ENCODE measurements at regions not wholly inside any gene's neighbourhood (a gene's known extent, or its start where the extent isn't known, plus 50 kb on each side); places are given as distances from the start of the nearest gene placed in this dataset.

- DNase-seq (ENCODE audit: low read depth) = no peak
These were observed 248.9 kb upstream of the FOXQ1 start for GRCh38 chr6:1062786-1063545.

GRCh38 chr6:1059596-1059995 is 252.3 kb upstream of the FOXQ1 start:
- DNase-seq (ENCODE audit: low read depth) = no peak

- DNase-seq (ENCODE audit: low read depth) = no peak
These were observed 254.3 kb upstream of the FOXQ1 start for GRCh38 chr6:1057490-1058135.

DNA sequence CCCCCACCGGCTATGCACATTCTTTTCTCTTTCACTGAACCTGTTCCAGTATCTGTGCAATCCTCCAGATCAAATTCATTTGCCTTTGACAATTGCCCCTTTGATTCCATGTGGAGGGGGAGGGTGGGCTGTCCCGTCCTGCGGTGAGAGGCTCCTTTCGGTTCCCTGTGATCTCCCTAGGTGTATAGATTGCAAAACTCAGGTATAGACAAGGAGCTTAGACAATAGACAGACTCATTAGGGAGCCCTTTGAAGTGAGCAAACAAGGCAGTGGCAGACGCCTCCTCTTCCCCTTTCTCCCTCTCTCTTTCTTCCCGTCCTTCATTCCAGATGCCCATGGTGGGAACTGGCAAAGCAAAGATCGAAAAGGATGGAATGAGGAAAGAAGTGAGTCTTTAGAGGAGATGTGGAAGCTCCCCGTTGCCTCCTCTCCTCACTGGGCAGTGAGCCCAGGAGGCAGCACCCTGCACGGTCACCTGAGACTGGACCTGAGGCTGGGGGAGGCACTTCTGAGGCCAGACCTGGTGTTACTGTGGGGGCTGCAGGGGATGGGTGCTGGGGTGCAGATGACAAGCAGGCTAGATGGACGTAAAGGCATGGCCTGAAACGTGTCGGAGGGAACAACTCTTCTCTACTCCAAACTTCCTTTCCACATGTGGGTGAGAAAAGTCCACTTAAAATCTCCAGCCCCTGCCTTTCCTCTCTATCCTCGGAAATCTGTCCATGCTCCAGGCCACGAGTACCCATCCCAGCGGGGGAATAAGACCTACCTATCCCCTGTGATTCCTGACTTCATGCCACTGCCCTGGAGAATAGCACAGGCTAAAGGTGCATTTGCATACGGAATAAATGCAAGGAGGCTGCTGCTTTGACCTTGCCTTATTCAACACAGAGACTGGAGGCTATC is 256.6 kb upstream of the FOXQ1 start:
- DNase-seq (ENCODE audit: low read depth) = no peak

DNA sequence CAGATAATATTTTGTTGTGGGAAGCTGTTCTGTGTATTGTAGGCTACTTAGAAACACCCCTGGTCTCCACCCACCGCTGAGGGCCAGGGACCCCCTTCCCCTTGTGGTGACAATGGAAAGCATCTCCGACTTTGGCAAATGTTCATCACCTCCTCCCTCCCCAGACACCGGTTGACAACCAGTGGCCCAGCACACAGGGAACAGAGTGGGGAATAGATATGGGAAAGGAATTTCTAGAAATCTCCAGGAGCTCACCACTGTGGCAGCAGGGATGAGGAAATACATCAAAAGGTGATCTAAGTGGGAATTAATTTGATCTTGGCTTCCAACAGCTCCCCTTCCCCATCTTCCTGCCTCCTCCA is 257.3 kb upstream of the FOXQ1 start:
- DNase-seq (ENCODE audit: low read depth) = no peak

- no peak for DNase-seq (ENCODE audit: low read depth)
These were observed 258.3 kb upstream of the FOXQ1 start for GRCh38 chr6:1053586-1053985.

- DNase-seq (ENCODE audit: low read depth) = no peak
These were observed 259.6 kb upstream of the FOXQ1 start for GRCh38 chr6:1052262-1052661.

DNA sequence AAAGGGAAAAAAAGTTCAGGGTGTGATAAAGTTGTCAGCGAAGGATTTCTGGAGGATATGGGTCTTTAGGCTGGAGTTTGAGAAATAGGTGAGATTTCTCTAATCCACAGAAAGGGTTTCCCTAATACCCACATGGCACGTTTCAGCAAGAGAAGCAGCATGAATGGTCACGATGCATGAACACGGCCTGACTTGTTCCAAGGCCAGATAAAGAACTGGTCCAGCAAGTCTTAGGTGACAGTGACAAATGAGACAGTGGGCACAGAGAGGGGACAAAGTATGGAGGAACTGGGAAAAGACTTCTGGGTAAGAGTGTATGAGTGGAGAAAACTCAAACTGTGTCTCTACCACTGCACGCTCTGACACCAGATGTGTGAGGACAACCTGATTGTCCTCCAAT is 262.0 kb upstream of the FOXQ1 start:
- DNase-seq (ENCODE audit: low read depth) = no peak

GRCh38 chr6:1049170-1049569 is 262.7 kb upstream of the FOXQ1 start:
- no peak for DNase-seq (ENCODE audit: low read depth)

DNA sequence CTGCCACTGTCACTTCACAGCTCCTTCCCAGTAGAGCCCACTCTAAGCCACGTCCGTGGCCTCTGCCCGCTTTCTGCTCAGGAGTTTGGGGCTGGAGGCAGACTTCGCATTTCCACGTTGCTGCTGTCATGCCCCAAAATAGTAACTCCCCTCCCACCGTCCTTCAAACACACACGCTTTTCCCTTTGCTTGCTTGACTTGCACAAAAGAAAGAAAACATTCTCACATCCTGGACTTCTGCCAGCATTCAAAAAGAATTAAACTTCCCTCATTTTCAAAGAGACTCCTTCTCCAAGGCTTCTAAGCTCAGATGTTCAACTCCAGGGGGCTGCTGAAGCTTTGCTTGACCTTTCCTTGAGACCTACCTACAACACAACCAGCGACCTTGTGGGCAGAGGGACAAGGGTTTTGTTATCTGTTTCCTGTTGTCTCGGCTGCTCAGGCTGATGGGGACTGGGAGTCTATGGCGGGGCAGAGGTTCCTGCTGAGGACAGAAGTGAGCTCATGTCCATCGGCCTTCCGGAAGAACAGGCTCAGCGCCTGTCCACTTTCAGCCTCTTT is 263.8 kb upstream of the FOXQ1 start:
- no peak for DNase-seq (ENCODE audit: low read depth)

DNA sequence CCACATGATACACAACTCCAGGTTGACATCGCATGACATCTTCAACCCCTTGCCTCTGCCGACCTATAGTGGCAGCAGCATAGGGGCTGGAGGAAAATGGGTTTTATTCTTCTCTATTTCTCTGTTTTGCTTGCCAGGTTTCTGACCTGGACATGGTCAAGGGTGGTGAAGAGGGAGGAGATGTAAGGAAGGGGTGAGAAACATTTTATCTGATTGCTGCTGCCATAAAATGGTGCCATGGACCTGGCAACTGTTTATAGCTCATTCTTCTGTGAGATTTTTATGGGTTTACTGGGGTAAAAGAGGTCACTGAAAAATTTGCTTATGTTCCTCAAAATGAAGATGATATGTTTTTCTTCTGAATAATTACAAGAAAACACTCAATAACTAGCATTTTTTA is 266.7 kb upstream of the FOXQ1 start:
- DNase-seq (ENCODE audit: low read depth) = no peak

DNA sequence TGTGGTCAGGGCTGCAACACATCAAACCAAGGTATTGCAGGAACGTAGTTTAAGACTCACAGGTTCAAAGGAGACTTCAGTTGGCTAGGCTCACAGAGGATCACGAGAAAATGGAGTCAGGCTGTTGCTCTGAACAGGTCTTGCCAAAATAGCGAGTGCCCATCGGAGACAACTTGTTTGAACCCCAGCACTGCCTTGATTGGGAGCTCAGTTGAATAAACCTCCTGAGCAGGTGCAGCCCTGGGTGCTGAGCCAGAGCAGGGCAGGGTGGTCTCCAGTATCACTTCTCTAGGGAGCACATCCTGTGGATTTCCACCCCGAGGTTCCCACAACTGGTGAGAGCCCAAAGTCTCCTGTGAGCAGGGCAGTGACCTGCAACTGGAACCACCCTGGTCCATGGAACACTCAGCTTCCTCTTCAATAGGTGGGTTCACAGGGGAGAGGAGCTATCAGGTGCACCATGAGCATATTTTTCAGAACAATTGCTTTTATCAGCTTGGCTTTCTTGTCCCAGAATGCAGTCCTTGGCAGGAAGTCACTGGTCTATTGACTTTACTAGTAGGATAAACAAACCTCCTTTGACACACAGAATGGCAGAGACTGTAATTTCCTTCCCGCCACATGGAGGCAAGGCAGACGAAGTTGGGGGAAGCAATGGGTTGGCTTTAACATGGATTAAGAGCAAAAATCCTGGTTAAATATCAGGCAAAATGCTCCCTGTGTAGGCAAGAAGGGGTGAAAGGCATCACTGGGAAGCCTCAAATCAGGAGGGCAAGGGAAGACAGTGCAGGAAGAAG is 267.7 kb upstream of the FOXQ1 start:
- no peak for DNase-seq (ENCODE audit: low read depth)

- no peak for DNase-seq (ENCODE audit: low read depth)
These were observed 268.5 kb upstream of the FOXQ1 start for GRCh38 chr6:1043458-1043836.

DNA sequence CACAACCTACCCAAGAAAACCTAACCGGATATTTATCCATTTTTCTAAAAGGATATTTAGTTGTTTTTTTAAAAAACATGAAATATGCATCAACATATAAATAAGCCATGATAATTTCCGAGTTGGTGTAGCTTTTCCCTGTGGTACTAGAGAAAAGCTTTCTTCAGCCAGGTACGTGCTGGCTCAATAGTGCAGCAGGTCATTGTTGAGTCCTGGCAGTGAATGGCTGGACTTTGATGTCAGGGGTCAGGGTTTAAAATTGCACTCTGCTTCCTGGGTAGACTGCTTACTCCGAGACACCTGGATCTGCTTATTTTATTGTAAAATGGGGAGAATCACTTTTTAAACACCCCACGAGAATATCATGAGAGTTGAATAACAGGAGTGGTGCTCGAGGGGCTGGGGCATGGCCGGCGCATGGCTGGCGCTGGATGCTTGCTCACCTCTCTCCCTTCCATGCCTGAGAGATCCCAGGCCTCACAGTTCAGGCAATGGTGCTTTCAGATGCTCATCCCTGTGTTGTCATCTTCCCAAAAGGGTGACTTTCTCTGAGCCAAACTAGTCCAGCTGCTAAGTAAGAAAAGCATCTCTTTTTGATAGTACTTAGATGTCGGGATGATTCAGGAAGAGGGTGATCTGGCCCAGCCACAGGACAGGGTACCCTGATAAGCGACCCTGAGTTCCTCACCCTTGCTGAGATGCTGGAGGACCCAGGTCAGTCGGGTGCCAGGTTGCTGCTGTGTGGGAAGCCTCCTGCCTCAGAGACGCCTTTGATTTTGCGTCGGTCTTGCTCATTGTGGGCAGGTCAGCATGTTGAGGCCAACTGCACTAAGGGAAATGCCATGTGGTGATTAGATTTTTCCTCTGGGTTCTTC is 269.1 kb upstream of the FOXQ1 start:
- no peak for DNase-seq (ENCODE audit: low read depth)

DNA sequence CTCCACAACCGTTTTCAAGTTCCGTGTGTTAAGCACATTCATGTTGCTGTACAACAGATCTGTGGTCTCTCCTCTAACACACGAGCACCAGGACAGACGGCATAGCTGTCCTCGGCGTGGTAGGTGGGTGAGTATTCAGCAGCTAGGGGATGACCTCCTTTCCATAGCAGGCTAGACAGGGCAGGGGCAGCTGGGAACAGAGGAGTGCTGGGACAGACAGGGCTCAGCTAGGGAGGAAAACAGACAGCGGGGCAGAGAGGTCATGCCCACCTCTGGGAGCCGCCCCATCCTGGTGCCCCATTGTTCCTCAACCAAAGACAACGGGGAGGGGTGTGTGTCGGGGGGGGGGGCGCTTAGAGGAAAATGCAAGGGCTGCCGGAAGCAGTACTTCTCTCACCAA is 271.5 kb upstream of the FOXQ1 start:
- no peak for DNase-seq (ENCODE audit: low read depth)

DNA sequence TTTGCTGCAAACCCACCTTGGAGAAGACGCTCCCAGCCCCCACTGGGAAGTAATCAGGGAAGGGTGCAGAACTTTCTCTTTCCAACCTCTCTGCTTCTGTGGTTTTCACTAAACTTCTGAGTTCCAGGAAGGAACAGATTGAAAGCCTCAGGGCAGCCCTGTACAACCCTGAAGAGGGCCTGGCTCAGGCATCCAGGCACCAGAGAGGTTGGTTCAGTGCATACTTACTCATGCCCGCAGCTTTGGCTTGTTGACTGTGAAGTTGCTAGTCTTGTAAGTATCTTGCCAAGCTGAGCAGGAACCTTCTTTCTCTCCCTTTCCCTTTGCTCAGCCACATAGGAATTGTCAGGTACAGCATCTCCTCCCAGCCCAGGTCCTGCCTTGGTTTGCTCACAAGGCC is 272.2 kb upstream of the FOXQ1 start:
- no peak for DNase-seq (ENCODE audit: low read depth)

- no peak for DNase-seq (ENCODE audit: low read depth)
These were observed 272.7 kb upstream of the FOXQ1 start for GRCh38 chr6:1039191-1039590.

DNA sequence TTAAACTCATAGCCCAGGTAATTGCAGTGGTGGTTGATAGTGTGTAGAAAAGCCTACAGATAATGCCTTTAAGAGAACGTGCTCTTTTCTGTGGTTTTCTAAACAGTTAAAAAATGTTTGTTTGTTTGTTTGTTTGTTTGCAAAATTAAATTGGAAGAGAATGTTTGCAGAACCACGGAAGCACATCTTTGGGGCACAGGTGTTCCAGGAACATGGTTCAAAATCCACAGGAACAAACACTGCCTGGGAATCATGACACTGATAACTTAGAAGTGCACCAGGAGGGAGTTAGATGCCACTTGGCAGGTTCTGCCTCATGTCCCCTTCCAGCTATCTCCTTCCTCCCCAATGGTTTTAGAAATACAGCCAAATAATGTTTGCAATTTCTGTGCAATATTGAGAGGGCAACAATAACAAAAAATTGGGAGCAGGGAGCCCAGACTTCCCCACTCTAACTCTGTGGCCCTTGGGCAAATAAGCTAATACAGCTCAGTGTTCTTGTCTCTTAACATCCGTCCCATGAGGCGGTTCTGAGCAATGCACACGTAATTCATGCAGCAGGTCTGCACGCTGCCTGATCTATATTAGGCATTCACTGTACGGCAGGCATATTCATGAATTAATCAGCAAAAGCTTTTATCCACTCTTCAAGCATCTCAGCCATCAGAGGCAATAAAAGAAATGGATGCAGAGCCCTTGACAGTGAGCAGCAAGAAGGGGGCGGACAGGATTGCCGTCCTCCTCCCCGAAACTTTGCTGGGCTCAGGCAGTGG is 274.3 kb upstream of the FOXQ1 start:
- DNase-seq (ENCODE audit: low read depth) = no peak

- DNase-seq (ENCODE audit: low read depth) = no peak
These were observed 276.5 kb upstream of the FOXQ1 start for GRCh38 chr6:1035401-1035800.

DNA sequence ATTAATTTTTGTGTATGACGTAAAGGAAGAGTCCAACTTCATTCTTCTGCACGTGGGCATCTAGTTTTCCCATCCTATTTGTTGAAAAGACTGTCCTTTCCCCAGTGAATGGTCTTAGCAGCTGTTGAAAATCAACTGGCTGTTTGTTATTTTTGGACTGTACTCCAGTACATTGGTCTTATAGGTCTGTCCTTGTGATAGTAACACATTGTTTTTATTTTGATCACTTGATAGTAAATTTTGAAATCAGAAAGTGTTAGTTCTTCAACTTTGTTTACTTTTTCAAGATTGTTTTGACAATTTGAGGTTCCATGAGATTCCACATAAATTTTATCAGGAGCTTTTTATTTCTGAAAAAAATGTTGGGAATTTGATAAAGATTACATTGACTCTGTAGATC is 280.2 kb upstream of the FOXQ1 start:
- no peak for DNase-seq (ENCODE audit: low read depth)

Data from activated T-cell treated with anti-CD3 and anti-CD28 coated beads for 24 hours (primary cell).